ENCODE measurements at regions not wholly inside any gene's neighbourhood (a gene's known extent, or its start where the extent isn't known, plus 50 kb on each side); places are given as distances from the start of the nearest gene placed in this dataset.

DNA sequence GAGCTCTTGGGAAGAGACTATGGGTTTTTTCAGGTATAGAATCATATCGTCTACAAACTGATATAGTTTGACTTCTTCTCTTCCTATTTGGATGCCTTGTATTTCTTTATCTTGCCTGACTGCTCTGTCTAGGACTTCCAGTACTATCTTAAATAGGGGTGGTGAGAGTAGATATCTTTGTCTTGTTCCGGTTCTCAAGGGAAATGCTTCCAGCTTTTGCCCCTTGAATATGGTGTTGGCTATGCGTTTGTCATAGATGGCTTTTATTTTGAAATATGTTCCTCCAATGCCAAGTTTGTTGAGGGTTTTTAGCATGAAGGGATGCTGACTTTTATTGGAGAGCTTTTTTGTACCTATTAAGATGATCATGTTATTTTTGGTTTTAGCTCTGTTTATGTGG, 170.3 kb downstream of the PTGER3 start:
- no peaks in the 10 kb centered on the region for H3K4me1 ChIP-seq
- no peaks in the 10 kb centered on the region for H3K27me3 ChIP-seq
- H3K9me3 ChIP-seq: no peaks in the 10 kb centered on the region
- H3K36me3 ChIP-seq: no peaks in the 10 kb centered on the region
- H3K4me3 ChIP-seq (ENCODE audit: low read depth, low read length): no peak overlapping the region
- TF ChIP-seq, protein P1, sequence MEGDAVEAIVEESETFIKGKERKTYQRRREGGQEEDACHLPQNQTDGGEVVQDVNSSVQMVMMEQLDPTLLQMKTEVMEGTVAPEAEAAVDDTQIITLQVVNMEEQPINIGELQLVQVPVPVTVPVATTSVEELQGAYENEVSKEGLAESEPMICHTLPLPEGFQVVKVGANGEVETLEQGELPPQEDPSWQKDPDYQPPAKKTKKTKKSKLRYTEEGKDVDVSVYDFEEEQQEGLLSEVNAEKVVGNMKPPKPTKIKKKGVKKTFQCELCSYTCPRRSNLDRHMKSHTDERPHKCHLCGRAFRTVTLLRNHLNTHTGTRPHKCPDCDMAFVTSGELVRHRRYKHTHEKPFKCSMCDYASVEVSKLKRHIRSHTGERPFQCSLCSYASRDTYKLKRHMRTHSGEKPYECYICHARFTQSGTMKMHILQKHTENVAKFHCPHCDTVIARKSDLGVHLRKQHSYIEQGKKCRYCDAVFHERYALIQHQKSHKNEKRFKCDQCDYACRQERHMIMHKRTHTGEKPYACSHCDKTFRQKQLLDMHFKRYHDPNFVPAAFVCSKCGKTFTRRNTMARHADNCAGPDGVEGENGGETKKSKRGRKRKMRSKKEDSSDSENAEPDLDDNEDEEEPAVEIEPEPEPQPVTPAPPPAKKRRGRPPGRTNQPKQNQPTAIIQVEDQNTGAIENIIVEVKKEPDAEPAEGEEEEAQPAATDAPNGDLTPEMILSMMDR (IDR thresholded peaks at IDR 0.05; ENCODE audit: low read depth, low read length): no peak
- DNase-seq: no peak

DNA sequence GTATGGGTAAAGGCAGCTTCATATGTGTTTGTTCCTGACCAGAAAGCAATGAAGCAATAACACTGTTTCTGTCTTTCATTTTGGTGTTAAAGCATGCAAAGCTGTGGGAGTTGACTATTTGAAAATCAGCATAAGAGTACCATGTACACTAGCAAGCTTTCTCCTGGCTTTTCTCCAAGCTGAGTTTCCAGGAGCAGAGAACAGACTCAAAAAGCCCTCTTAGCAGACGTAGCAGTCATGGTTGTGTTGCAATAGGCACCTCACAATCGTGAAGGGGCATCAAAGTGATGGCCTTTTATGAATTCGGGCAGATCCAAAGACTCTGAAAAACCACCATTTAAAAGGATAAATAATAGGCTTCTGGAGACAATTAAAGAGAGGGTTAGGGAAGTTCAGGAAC, 159.7 kb downstream of the PTGER3 start:
- no peaks in the 10 kb centered on the region for H3K4me1 ChIP-seq
- no peaks in the 10 kb centered on the region for H3K9me3 ChIP-seq
- no peaks in the 10 kb centered on the region for H3K27me3 ChIP-seq
- TF ChIP-seq, protein P1 (IDR thresholded peaks at IDR 0.05; ENCODE audit: low read depth, low read length): no peak
- DNase-seq: peak; percentile 4
- no peak overlapping the region for H3K4me3 ChIP-seq (ENCODE audit: low read depth, low read length)
- no peaks in the 10 kb centered on the region for H3K36me3 ChIP-seq

DNA sequence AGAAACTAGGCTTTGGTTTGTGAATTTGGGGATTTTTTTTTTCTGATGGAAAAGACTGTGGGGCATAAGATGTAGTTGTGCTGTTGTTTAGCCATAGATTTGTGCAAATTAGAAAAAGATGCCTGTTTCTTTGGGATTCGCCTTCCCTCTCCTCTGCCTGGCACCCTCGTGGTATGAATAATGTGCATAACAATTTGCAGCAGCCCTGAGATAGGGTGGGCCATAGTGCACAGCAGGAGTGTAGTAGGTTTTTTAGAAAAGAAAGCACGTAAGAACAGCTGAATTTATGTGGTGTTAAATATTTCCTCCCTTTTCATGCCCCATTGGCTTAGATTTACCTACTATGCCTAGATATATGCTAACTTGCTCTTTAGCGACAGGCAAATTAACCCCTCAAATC, 158.9 kb downstream of the PTGER3 start:
- TF ChIP-seq, protein P1 (IDR thresholded peaks at IDR 0.05; ENCODE audit: low read depth, low read length): no peak
- no peak overlapping the region for H3K4me3 ChIP-seq (ENCODE audit: low read depth, low read length)

DNA sequence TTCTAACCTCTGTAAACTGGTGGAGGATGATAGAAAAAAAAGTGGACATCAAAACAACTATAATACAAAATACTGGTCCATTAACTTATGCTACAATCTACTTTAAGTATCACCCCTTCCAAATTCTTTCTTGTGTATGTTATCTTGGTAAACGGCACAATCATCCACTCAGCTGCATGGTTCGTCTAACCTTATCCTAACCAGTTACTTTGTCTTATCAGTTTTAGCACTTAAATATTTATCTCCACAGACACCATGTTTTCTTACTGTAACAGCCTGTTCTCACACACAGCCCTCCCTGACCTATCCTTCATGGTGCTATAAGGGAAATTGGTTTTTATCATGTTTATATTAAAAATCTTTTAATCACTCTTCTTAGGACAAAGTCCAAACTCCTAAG, 157.2 kb downstream of the PTGER3 start:
- TF ChIP-seq, protein P1 (IDR thresholded peaks at IDR 0.05; ENCODE audit: low read depth, low read length): no peak
- H3K4me1 ChIP-seq: no peaks in the 10 kb centered on the region
- no peaks in the 10 kb centered on the region for H3K9me3 ChIP-seq
- DNase-seq: no peak
- no peaks in the 10 kb centered on the region for H3K27me3 ChIP-seq
- H3K4me3 ChIP-seq (ENCODE audit: low read depth, low read length): no peak overlapping the region
- no peaks in the 10 kb centered on the region for H3K36me3 ChIP-seq

More for the DNA sequence above, 158.9 kb downstream of the PTGER3 start:
- no peak for DNase-seq
- Histone ChIP-seq H3K36me3 (no peaks in the 10 kb centered on the region), H3K9me3 (no peaks in the 10 kb centered on the region), H3K4me1 (no peaks in the 10 kb centered on the region), H3K27me3 (no peaks in the 10 kb centered on the region)

DNA sequence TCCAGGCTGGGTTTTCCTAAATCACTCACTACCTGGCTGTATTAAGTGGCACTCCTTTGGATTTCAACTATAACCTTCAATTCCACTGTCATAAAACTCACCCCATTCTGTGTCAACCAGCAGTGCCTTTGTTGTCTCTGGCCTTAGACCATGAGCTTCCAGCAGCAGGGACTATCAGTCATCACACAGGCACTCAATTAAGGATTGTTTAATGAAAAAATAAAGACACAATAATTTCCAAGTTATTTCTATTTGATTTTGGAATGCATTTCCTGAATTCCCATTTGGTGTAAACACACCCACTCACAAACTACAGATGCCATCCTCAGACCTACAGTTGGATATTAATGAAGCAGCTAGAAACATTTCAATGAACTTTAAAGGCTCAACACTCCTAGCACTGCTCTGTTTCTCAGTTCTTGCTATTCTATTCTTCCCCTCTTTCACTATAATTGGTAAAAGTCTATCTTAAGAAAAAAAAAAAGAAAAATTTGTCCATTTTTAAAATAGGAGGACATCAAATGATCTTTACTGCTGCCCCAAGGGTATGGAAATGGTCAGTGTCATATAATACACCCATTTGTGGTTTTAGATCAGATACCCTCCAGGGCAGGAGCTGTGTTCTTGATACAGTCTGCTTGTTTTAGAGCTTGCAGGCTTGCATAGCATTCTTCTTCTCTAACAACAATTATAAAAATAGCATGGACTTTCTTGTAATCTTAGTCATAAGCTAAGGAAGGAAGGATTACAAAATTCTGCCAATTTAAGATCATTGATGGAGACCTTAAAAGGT, 156.4 kb downstream of the PTGER3 start:
- H3K4me1 ChIP-seq: no peaks in the 10 kb centered on the region
- no peak overlapping the region for H3K4me3 ChIP-seq (ENCODE audit: low read depth, low read length)
- TF ChIP-seq, protein P1 (IDR thresholded peaks at IDR 0.05; ENCODE audit: low read depth, low read length): no peak
- no peak for DNase-seq
- H3K36me3 ChIP-seq: no peaks in the 10 kb centered on the region
- H3K9me3 ChIP-seq: no peaks in the 10 kb centered on the region
- no peaks in the 10 kb centered on the region for H3K27me3 ChIP-seq

DNA sequence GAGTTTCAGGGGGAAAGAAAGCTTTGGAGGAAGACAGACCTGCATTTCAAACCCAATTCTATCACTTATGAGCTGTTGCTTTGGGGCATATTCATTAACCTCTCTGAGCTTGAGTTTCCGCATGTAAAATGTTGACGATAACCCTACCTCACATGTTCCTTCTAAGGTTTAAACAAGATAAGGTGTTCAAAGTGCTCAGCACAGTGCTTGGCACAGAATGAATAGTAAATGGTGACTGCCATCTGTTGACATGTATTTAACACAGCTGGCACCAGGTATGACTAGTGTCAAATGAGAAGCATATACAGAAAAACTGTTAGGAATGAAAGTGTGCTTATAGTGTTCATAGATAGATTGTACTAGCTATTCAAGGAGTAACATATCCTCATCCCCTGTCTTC, 155.5 kb downstream of the PTGER3 start:
- no peak for DNase-seq
- Histone ChIP-seq H3K4me3 (ENCODE audit: low read depth, low read length) (no peak overlapping the region), H3K27me3 (no peaks in the 10 kb centered on the region), H3K9me3 (no peaks in the 10 kb centered on the region), H3K4me1 (no peaks in the 10 kb centered on the region), H3K36me3 (no peaks in the 10 kb centered on the region)
- TF ChIP-seq, protein P1 (IDR thresholded peaks at IDR 0.05; ENCODE audit: low read depth, low read length): no peak

All from BE2C (cell line).